ENCODE measurements at regions not wholly inside any gene's neighbourhood (a gene's known extent, or its start where the extent isn't known, plus 50 kb on each side); places are given as distances from the start of the nearest gene placed in this dataset.

GRCh38 chr9:32837551-32838058, 54.3 kb downstream of the TMEM215 start:
- Histone ChIP-seq H3K9me3 (ENCODE audit: control insufficient read depth, low read depth, low read length) (no peaks in the 10 kb centered on the region), H3K4me3 (ENCODE audit: control insufficient read depth in 2 of 3, extremely low read depth in 1 of 3, insufficient read depth in 2 of 3, low read depth in 1 of 3, low read length in 3 of 3) (no peak overlapping the region), H3K9ac (ENCODE audit: control insufficient read depth, extremely low read depth, insufficient read depth, low read length) (no peak overlapping the region), H3K36me3 (ENCODE audit: control insufficient read depth in 2 of 2, extremely low read depth in 1 of 2, insufficient read depth in 2 of 2, low read length in 2 of 2) (no peaks in the 10 kb centered on the region), H3K4me2 (ENCODE audit: control insufficient read depth, extremely low read depth, insufficient read depth, low read depth, low read length) (no peak overlapping the region), H3K4me1 (ENCODE audit: control insufficient read depth, extremely low read depth, insufficient read depth, low read length) (no peaks in the 10 kb centered on the region), H3K27ac (ENCODE audit: control insufficient read depth, insufficient read depth, low read length) (no peak overlapping the region), H2AFZ (ENCODE audit: control insufficient read depth, low read length) (no peak overlapping the region), H4K20me1 (ENCODE audit: control insufficient read depth, extremely low read depth, insufficient read depth, low read length) (no peaks in the 10 kb centered on the region), H3K27me3 (ENCODE audit: control insufficient read depth, extremely low read depth, insufficient read depth, low read length) (no peaks in the 10 kb centered on the region), H3K9me1 (ENCODE audit: control insufficient read depth, extremely low read depth, insufficient read depth, low read length) (no peaks in the 10 kb centered on the region), H3K79me2 (ENCODE audit: control insufficient read depth, insufficient read depth, low read length) (no peaks in the 10 kb centered on the region)
- TF ChIP-seq CTCF (optimal IDR thresholded peaks at IDR 0.05 in 1 of 3, IDR thresholded peaks at IDR 0.05 in 1 of 3, conservative IDR thresholded peaks at IDR 0.05 in 1 of 3; ENCODE audit: extremely low read depth in 1 of 3, insufficient read depth in 2 of 3, low read length in 3 of 3) (no peak), EZH2 (IDR thresholded peaks at IDR 0.05; ENCODE audit: low read length) (no peak)
- FAIRE-seq (no peak), DNase-seq (ENCODE audit: low read depth, low spot score) (no peak)
- dilution Hi-C loops (cut with MboI; ENCODE audit: extremely low pct_ligation_motif_present, low sequenced_read_pairs): no loop called here

- no peak for DNase-seq (ENCODE audit: low read depth, low spot score)
- Histone ChIP-seq H3K4me1 (ENCODE audit: control insufficient read depth, extremely low read depth, insufficient read depth, low read length) (no peaks in the 10 kb centered on the region), H3K9me3 (ENCODE audit: control insufficient read depth, low read depth, low read length) (no peaks in the 10 kb centered on the region), H3K79me2 (ENCODE audit: control insufficient read depth, insufficient read depth, low read length) (no peaks in the 10 kb centered on the region), H3K27ac (ENCODE audit: control insufficient read depth, insufficient read depth, low read length) (no peak overlapping the region), H3K9me1 (ENCODE audit: control insufficient read depth, extremely low read depth, insufficient read depth, low read length) (no peaks in the 10 kb centered on the region), H3K27me3 (ENCODE audit: control insufficient read depth, extremely low read depth, insufficient read depth, low read length) (no peaks in the 10 kb centered on the region), H3K4me3 (ENCODE audit: control insufficient read depth in 2 of 3, extremely low read depth in 1 of 3, insufficient read depth in 2 of 3, low read depth in 1 of 3, low read length in 3 of 3) (no peak overlapping the region), H3K9ac (ENCODE audit: control insufficient read depth, extremely low read depth, insufficient read depth, low read length) (no peak overlapping the region), H4K20me1 (ENCODE audit: control insufficient read depth, extremely low read depth, insufficient read depth, low read length) (no peaks in the 10 kb centered on the region), H3K4me2 (ENCODE audit: control insufficient read depth, extremely low read depth, insufficient read depth, low read depth, low read length) (no peak overlapping the region), H2AFZ (ENCODE audit: control insufficient read depth, low read length) (no peak overlapping the region), H3K36me3 (ENCODE audit: control insufficient read depth in 2 of 2, extremely low read depth in 1 of 2, insufficient read depth in 2 of 2, low read length in 2 of 2) (no peaks in the 10 kb centered on the region)
- dilution Hi-C loops (cut with MboI; ENCODE audit: extremely low pct_ligation_motif_present, low sequenced_read_pairs): no loop called here
- FAIRE-seq: no peak
- TF ChIP-seq EZH2 (IDR thresholded peaks at IDR 0.05; ENCODE audit: low read length) (no peak), CTCF (optimal IDR thresholded peaks at IDR 0.05 in 1 of 3, IDR thresholded peaks at IDR 0.05 in 1 of 3, conservative IDR thresholded peaks at IDR 0.05 in 1 of 3; ENCODE audit: extremely low read depth in 1 of 3, insufficient read depth in 2 of 3, low read length in 3 of 3) (no peak)
These were observed 55.9 kb downstream of the TMEM215 start for GRCh38 chr9:32839013-32839885.

Measured in keratinocyte (primary cell).